Kasumi-1 (cell line): ENCODE measurements at regions not wholly inside any gene's neighbourhood (a gene's known extent, or its start where the extent isn't known, plus 50 kb on each side); places are given as distances from the start of the nearest gene placed in this dataset.

Experiments
- DNase-seq, 2 experiments: peaks; one replicate each; lab custom pipeline; 2025; lab: John Stamatoyannopoulos, UW

DNA sequence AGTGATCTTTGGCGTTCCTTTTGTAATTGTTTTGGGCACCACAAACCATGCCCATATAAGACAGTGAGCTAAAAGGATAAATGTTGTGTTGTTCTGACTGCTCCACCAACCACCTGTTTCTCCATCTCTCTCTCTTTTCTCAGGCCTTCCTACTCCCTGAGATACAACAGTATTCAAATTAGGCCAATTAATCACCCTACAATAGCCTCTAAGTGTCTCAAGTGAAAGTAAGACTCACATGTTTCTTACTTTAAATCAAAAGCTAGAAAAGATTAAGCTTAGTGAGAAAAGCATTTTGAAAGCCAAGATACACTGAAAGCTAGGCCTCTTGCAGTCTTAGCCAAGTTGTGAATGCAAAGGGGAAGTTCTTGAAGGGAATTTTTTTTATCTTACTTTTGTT, 268.8 kb upstream of the NREP start:
- no peak for DNase-seq

DNA sequence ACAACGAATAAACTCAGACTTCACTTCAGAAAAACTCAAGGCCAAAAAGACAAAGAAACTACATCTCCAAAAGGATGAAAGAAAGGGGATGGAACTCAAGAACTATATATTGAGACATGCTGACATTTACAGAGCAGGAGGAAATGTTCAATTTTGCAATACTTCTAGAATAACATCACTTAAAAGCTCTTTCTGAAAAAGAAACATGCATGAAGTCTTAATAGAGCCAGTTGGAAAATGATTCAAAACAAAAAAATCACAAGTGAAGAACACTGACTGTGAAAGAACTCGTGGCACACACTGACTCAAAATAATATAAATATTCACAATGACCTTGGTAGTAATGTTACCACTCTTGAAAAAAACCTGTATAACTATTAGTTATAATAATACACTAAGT, 267.8 kb upstream of the NREP start:
- DNase-seq, result no peak

DNA sequence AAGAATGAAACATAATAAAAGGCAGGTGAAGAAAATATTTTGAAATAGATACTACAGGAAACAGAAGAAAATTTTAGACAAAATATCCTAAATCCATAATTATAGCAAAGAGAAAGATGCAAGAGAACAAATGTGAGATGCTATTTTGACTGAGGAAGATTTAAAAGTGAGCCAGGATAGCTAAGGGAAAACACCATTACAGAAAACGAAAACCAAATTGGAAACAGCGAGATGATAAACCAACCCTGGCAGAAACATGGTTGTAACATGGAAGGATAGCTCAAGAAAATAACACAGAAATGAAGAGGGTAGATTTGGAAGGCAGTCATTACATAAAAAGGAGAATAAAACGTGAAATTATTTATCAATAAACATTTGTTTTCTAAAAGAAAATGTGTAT, 267.2 kb upstream of the NREP start:
- DNase-seq, result no peak

GRCh38 chr5:112023766-112024165, 266.8 kb upstream of the NREP start:
- DNase-seq, result no peak

DNA sequence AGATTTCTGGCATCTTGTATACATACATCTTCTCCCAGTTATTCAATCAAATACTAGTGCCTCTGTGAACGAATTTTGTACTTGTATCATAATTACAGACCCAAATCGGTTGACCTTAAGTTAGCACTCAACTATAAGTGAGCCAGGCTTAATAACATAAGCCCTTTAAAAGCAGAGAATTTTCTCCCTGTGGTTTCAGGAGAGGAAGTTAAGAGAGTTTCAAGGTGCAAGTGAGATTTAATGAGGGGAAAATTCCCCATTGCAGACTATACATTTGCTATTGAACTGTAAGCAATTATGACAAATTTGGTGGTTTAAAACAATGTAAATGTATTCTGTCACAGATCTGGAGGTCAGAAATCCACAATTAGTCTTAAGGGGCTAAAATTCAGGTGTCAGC, 261.9 kb upstream of the NREP start:
- no peak for DNase-seq

GRCh38 chr5:112016980-112017379, 260.0 kb upstream of the NREP start:
- no peak for DNase-seq

GRCh38 chr5:112014783-112015395, 257.9 kb upstream of the NREP start:
- DNase-seq, result no peak

GRCh38 chr5:112013660-112014059, 256.7 kb upstream of the NREP start:
- no peak for DNase-seq

- no peak for DNase-seq
These were observed 255.1 kb upstream of the NREP start for GRCh38 chr5:112012104-112012503.

DNA sequence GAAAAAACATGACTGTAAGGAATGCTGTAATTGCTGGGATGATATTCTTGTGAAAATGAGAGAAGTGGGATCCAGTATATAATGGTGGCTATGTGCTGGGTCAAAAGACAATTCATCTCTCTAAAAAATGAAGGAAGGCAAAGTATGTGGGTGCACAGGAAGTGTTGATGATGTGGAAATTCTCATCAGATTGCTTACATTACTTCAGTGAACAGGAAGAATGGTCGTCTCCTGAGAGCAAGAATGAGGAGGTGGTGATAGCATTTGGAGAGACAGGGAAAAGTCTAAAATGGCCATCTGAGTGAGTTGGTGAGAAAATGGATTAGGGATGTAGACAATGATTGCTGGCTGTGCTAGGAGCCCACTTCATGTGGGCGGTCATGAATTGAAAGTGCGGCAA, 253.5 kb upstream of the NREP start:
- no peak for DNase-seq

DNA sequence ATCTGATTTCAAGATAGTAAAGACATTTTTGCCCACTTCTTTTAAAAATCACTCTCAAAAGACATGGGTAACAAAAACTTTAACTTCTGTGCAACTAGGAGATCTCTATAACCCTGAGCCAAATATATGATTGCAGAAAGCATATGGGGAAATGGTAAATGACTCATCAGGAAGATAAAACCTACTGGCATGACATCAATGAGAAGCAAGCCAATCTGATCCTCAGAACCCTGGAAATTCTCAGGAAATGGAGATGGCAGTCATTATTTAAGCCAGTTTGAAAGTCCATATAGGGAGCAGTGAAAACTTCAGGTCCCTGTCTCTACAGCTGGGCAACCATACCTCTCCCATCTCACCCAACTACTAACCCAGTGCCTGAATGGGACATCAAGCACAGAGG, 249.7 kb upstream of the NREP start:
- peak in 1 of 2 experiments; percentile 15 for DNase-seq

GRCh38 chr5:112005623-112005930, 248.6 kb upstream of the NREP start:
- DNase-seq, result no peak

- no peak for DNase-seq
These were observed 248.1 kb upstream of the NREP start for GRCh38 chr5:112004867-112005622.

GRCh38 chr5:112002376-112002775, 245.4 kb upstream of the NREP start:
- DNase-seq, result no peak

DNA sequence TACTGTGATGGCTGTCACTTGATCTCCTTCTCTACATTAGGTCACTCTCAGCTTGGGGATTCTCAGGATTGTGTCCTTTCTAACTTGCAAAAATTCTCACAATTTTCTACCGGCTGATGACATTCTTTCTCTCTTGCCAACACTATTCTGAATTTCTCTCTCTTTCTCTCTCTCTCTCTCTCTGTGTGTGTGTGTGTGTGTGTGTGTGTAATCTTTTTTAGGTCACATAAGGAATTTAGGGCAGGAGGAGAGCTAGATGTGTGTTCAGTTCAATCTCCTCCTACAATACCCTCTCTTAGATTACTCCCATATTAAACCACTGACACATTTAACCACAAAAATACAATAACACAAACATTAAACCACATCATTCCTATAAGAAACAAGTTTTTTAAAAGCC, 242.3 kb upstream of the NREP start:
- no peak for DNase-seq

DNA sequence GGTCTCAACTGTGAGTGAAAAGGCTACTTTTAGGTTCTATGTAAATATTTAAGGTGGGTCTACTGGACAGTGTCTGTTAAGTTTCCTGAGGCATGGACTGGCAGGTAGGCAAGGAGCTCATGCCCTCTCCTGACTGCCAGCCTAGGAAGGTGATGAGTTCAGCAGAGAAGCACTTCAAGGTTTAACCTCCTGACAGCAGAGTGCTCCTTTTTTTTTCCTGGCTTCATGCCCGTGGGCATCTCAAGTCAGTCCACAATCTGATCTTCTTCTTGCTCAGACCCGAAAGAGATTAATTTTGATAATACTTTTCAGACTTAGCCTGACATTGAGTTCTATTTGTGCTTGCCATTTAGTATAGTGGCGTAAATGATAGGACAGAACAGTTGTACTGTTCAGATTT, 241.9 kb upstream of the NREP start:
- no peak for DNase-seq

DNA sequence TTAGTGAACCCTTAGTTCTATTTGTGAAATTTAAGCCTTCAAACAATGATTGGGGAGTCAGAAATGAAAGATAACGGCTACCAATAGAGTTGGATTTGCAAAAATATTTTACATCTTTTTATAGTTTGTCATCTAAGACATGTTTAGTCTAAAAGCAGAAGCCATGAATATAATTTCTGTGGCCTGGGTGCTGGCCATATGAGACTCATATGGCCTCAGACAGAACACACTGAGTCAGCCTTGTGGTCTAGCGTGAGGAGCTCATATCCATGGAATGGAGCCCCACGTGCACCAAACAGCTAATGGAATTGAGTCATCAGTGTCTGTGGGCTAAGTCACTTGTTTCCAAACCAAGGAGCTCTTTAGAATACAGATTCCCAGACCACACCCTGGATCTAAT, 240.7 kb upstream of the NREP start:
- DNase-seq, result peak; percentile 7 to 12

- no peak for DNase-seq
These were observed 240.3 kb upstream of the NREP start for GRCh38 chr5:111997308-111997707.

DNA sequence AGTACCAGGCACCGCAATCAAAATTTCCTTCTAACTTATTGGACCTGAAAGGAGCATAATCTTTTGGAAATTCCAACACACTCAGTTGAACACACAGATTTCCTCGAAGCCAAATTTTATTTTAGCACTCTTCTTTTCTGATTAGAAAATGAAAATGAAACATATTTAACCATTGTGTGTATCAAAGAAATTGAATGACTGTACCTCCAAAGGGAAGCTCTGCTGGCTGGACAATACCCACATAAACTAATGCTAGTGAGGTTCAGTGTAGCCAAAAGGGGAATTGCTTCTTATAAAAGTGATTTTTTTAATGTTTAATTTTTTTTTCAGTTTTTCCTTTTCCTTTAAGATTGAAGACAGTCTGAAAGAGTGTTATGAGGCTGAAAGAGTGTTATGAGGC, 239.6 kb upstream of the NREP start:
- no peak for DNase-seq

DNA sequence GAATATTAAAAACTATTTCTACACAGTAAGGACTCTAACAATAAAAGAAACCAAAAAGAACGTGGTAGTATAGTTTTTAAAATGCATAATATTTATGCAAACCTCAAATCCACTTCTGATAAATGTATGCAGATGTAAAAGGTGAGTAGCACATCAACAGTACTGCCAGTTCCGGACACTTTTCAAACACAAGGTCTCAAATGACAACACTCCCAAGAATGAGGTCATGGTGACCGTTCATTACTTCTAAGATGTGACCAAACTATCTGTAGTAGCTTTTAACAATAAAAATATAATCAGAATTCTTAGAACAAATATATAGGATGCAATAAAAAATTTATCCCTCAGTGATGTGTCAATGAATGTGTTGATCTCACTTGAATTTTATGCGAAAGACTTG, 238.7 kb upstream of the NREP start:
- no peak for DNase-seq

DNA sequence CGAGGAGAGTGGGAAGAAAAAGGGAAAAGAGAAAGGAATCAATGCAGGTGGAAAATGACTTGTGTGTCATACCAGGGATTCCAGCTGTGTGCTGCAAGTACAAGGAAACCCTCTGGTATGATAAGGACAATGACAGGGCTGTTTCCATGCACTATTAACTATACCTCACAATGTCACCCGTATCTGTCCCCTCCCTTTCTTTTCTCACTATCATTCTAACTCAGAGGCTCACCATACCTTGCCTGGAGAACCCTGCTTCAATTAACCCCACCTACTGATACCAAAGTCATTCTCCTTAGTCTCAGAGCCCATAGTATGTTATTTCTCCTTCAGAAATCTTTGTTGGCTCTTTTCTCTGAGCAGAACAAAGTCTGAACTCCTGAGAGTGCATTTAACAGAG, 236.2 kb upstream of the NREP start:
- no peak for DNase-seq

- no peak for DNase-seq
These were observed 227.1 kb upstream of the NREP start for GRCh38 chr5:111984044-111984443.

DNA sequence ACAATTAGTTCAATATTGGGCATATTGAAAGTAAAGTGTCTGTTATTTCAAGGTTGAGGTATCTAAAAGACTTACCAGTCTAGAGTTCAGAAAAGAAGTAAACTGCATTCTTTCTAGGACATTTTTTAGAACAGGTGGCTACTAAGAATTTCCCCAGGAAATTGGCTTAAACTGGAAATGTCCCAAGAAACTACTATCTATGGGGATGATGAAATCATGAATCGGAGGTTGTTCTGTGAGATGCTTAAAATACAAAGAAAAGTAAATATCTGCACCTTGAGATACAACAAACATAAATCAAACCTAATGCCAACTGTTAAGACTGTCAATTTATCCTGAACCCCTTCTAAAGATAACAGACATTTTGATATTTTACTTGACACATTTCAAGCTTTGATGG, 226.5 kb upstream of the NREP start:
- no peak for DNase-seq

DNA sequence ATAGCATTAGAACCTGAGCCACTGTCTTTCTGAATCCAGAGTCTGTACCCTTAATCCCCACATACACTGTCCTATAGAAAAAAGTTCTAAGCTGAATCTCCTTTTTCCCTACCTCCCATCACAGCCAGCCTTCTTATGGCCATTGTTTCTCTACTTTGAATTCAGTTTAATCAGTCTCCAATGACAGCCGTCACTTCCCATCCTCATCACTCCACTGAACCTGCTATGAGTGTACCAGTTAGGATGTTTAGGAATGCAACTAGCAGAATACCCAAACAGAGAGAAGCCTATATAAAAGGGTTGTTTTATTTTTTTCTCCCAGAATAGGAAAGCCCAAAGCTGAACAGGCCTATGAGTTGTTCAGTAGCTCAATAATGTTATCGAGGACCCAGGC, 220.4 kb upstream of the NREP start:
- DNase-seq, result no peak
